SH-SY5Y (cell line): ENCODE measurements at regions not wholly inside any gene's neighbourhood (a gene's known extent, or its start where the extent isn't known, plus 50 kb on each side); places are given as distances from the start of the nearest gene placed in this dataset.

ENCODE experiments used
- GATA2 ChIP-seq: IDR thresholded peaks from 2 replicates; pipeline ENCODE4 v1.6.1; 2011; ENCODE audit warnings: mild to moderate bottlenecking, low read depth, low read length
- GATA3 ChIP-seq: IDR thresholded peaks from 2 replicates; pipeline ENCODE4 v1.6.1; 2011; ENCODE audit warnings: low read depth, mild to moderate bottlenecking, low read length, moderate library complexity

- no peak for TF ChIP-seq GATA3
- no peak for TF ChIP-seq GATA2
Measured at GRCh38 chr5:144577676-144578075, 407.0 kb downstream of the KCTD16 start.
